ENCODE measurements at regions not wholly inside any gene's neighbourhood (a gene's known extent, or its start where the extent isn't known, plus 50 kb on each side); places are given as distances from the start of the nearest gene placed in this dataset.

DNA sequence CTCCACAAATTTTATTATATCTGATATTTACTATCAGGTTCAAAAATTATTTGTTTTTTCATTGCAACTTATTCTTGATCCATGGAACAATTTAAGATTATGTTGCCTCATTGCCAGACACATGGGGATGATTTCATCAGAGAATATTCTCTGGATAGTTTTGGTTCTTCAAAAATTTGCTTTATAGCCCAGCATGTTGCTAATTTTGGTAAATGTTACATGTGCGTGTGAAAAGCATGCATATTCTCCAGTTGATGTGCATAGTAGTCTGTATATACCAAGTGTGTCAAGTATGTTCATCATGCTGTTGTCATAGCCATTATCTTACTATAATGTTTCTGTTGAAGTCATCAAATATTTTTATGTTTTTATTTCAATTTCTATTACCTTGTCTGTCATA, 122.3 kb downstream of the RFC3 start:
- WGBS, 2 donors = 88 to 95% methylated on average over 1 of the region's 1 CpG

DNA sequence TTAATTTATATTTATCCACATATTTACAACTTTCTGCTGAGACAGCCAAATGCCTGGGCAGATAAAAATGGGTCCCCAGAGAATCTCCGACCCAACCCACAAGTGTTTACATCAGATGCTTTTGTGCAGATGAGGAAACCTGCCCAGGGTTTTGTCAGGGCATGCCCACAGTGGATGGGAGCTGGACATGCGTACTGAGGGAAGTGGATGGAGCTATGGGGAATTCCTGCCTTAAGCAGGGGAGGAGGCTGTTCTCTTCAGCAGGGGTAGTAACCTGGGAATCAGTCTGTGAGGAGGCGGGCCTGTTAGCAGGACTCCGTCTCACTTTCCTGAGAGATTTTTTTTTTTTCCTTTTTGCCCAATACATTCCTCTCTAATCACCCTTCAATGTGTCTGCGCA, 122.9 kb downstream of the RFC3 start:
- WGBS, 2 donors = 91 to 96% methylated on average over 5 of the region's 5 CpGs
- Histone ChIP-seq H3K36me3 (ENCODE audit: low read depth, missing control alignments) (no peaks in the 10 kb centered on the region), H3K9me3 (no peaks in the 10 kb centered on the region), H3K4me3 (no peak overlapping the region), H3K4me1 (no peaks in the 10 kb centered on the region), H3K27me3 (no peaks in the 10 kb centered on the region), H3K27ac (no peak overlapping the region)
- no peak for DNase-seq
- intact Hi-C loops (cut with DNase I; ENCODE audit: low total_unique reads) = no loop called here
- TF ChIP-seq POLR2A (IDR thresholded peaks at IDR 0.05) = no peak

More for the DNA sequence above, 122.3 kb downstream of the RFC3 start:
- DNase-seq = no peak
- TF ChIP-seq, protein P1, sequence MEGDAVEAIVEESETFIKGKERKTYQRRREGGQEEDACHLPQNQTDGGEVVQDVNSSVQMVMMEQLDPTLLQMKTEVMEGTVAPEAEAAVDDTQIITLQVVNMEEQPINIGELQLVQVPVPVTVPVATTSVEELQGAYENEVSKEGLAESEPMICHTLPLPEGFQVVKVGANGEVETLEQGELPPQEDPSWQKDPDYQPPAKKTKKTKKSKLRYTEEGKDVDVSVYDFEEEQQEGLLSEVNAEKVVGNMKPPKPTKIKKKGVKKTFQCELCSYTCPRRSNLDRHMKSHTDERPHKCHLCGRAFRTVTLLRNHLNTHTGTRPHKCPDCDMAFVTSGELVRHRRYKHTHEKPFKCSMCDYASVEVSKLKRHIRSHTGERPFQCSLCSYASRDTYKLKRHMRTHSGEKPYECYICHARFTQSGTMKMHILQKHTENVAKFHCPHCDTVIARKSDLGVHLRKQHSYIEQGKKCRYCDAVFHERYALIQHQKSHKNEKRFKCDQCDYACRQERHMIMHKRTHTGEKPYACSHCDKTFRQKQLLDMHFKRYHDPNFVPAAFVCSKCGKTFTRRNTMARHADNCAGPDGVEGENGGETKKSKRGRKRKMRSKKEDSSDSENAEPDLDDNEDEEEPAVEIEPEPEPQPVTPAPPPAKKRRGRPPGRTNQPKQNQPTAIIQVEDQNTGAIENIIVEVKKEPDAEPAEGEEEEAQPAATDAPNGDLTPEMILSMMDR (IDR thresholded peaks at IDR 0.05) = no peak
- no peak for TF ChIP-seq POLR2A (IDR thresholded peaks at IDR 0.05)
- Histone ChIP-seq H3K27me3 (no peaks in the 10 kb centered on the region), H3K4me1 (no peaks in the 10 kb centered on the region), H3K4me3 (no peak overlapping the region), H3K36me3 (ENCODE audit: low read depth, missing control alignments) (no peaks in the 10 kb centered on the region), H3K27ac (no peak overlapping the region), H3K9me3 (no peaks in the 10 kb centered on the region)
- intact Hi-C loops (cut with DNase I; ENCODE audit: low total_unique reads) = no loop called here

DNA sequence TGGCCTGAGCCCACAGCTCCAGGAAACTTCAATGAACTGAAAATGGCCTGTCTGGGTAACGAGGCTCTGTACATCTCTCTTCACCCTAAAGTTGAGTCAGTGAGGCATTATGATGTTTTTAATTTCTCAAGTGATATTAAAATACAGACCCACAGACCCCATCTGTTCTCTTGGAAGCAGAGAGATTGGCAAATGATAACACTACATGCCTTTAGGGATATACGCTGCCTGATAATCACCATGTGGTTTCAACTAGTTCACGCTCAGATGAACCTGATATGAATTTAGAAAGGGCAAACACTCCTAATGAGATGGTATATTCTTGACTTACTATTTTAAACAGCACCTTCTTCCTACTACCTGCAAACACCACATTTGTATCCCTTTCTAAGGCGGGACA, 127.5 kb downstream of the RFC3 start:
- H3K27me3 ChIP-seq = no peaks in the 10 kb centered on the region
- TF ChIP-seq POLR2A (IDR thresholded peaks at IDR 0.05) = no peak
- TF ChIP-seq, protein P1 (IDR thresholded peaks at IDR 0.05) = no peak
- no peaks in the 10 kb centered on the region for H3K36me3 ChIP-seq (ENCODE audit: low read depth, missing control alignments)
- no peaks in the 10 kb centered on the region for H3K9me3 ChIP-seq
- H3K27ac ChIP-seq = no peak overlapping the region
- 96 to 97% methylated on average over 4 of the region's 4 CpGs for WGBS, 2 donors
- H3K4me1 ChIP-seq = no peaks in the 10 kb centered on the region
- H3K4me3 ChIP-seq = no peak overlapping the region
- no peak for DNase-seq
- intact Hi-C loops (cut with DNase I; ENCODE audit: low total_unique reads) = no loop called here

GRCh38 chr13:33953203-33953602, 135.3 kb downstream of the RFC3 start:
- WGBS, 2 donors = 91 to 93% methylated on average over 1 of the region's 1 CpG
- Histone ChIP-seq H3K4me1 (no peaks in the 10 kb centered on the region), H3K27ac (no peak overlapping the region), H3K36me3 (ENCODE audit: low read depth, missing control alignments) (no peaks in the 10 kb centered on the region), H3K4me3 (no peak overlapping the region), H3K9me3 (no peaks in the 10 kb centered on the region), H3K27me3 (no peaks in the 10 kb centered on the region)
- TF ChIP-seq POLR2A (IDR thresholded peaks at IDR 0.05) = no peak
- TF ChIP-seq, protein P1 (IDR thresholded peaks at IDR 0.05) = no peak
- DNase-seq = no peak
- intact Hi-C loops (cut with DNase I; ENCODE audit: low total_unique reads) = no loop called here

DNA sequence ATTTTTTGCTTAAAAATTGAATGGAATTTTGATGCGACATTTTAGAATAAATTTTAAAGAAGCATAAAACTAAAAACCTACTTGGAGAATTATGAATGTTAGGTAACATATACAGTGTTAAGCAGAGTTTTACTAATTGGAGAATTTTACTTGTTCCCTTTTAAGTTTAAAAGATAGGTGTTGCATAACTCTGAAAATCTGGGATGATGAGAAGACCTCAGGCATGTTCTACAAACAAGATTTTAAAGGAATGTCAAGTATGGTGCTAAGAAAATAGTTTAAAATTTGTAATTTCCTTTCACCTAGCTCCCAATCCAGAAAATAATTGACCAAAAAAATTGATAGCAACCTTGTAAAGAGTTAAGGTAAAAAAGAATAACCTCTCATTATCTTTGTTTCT, 135.8 kb downstream of the RFC3 start:
- no peaks in the 10 kb centered on the region for H3K27me3 ChIP-seq
- H3K4me1 ChIP-seq = no peaks in the 10 kb centered on the region
- H3K27ac ChIP-seq = no peak overlapping the region
- TF ChIP-seq, protein P1 (IDR thresholded peaks at IDR 0.05) = no peak
- no peak for TF ChIP-seq POLR2A (IDR thresholded peaks at IDR 0.05)
- DNase-seq = no peak
- no peaks in the 10 kb centered on the region for H3K9me3 ChIP-seq
- intact Hi-C loops (cut with DNase I; ENCODE audit: low total_unique reads) = no loop called here
- no peaks in the 10 kb centered on the region for H3K36me3 ChIP-seq (ENCODE audit: low read depth, missing control alignments)
- 91 to 100% methylated on average over 1 of the region's 1 CpG for WGBS, 2 donors
- H3K4me3 ChIP-seq = no peak overlapping the region

Measured in testis (tissue), 2 donors.